Neuronal stem cell (in vitro differentiated cells): ENCODE measurements at regions not wholly inside any gene's neighbourhood (a gene's known extent, or its start where the extent isn't known, plus 50 kb on each side); places are given as distances from the start of the nearest gene placed in this dataset.

Experiments used
- DNase-seq: peaks from one replicate; pipeline ENCODE4 v3.0.0-alpha.2; 2013; ENCODE audit warnings: low spot score
- H2AFZ ChIP-seq: one replicate; pipeline ENCODE4 v1.6.1; 2013; ENCODE audit warnings: mild to moderate bottlenecking, low read length, inconsistent platforms
- H2AK5ac ChIP-seq: 2 replicates; pipeline ENCODE4 v1.6.1; 2013; ENCODE audit warnings: low read depth, mild to moderate bottlenecking, inconsistent platforms, low read length, moderate library complexity, mixed read lengths
- H2BK120ac ChIP-seq: 2 replicates; pipeline ENCODE4 v1.6.1; 2013; ENCODE audit warnings: low read depth, mild to moderate bottlenecking, inconsistent platforms, low read length, moderate library complexity, mixed read lengths
- H2BK12ac ChIP-seq: one replicate; pipeline ENCODE4 v1.6.1; 2013; ENCODE audit warnings: low read length, inconsistent platforms
- H2BK15ac ChIP-seq: 2 replicates; pipeline ENCODE4 v1.6.1; 2013; ENCODE audit warnings: mild to moderate bottlenecking, low read length, inconsistent platforms, mixed read lengths
- H2BK5ac ChIP-seq: one replicate; pipeline ENCODE4 v1.6.1; 2013; ENCODE audit warnings: inconsistent platforms, mild to moderate bottlenecking, low read length, moderate library complexity
- H3K14ac ChIP-seq: one replicate; pipeline ENCODE4 v1.6.1; 2013; ENCODE audit warnings: low read length, inconsistent platforms
- H3K18ac ChIP-seq: 2 replicates; pipeline ENCODE4 v1.6.1; 2013; ENCODE audit warnings: low read length, inconsistent platforms
- H3K23ac ChIP-seq: 2 replicates; pipeline ENCODE4 v1.6.1; 2013; ENCODE audit warnings: low read depth, mild to moderate bottlenecking, mixed read lengths, low read length, inconsistent platforms; ENCODE audit not compliant: poor library complexity
- H3K27ac ChIP-seq: replicated peaks from 3 replicates; pipeline ENCODE4 v1.5.1; 2013; ENCODE audit warnings: low read length, inconsistent platforms
- H3K27me3 ChIP-seq, 3 experiments: 2 replicates each; pipeline ENCODE4 v1.6.1; 2013; ENCODE audit warnings: low read length in 3 of 3, mild to moderate bottlenecking in 2 of 3, inconsistent platforms in 1 of 3, low read depth in 1 of 3, mixed read lengths in 1 of 3, moderate library complexity in 1 of 3; ENCODE audit not compliant: control insufficient read depth in 3 of 3, insufficient read depth in 3 of 3
- H3K36me3 ChIP-seq, 2 donors: replicated peaks in 1 of 2; 2 replicates each; pipeline ENCODE4 v1.6.1; 2013; ENCODE audit warnings: low read length in 2 of 2; ENCODE audit not compliant: control insufficient read depth in 2 of 2, insufficient read depth in 2 of 2
- H3K4ac ChIP-seq: 2 replicates; pipeline ENCODE4 v1.6.1; 2013; ENCODE audit warnings: inconsistent platforms, mild to moderate bottlenecking, low read length, moderate library complexity
- H3K4me1 ChIP-seq, 2 donors: 1 replicate in 1 of 2; 2 replicates in 1 of 2; pipeline ENCODE4 v1.6.1; 2013; ENCODE audit warnings: low read length in 2 of 2, low read depth in 1 of 2; ENCODE audit not compliant: control insufficient read depth in 2 of 2, insufficient read depth in 1 of 2
- H3K4me2 ChIP-seq: one replicate; pipeline ENCODE4 v1.6.1; 2013; ENCODE audit warnings: mild to moderate bottlenecking, low read length, inconsistent platforms; ENCODE audit not compliant: insufficient read depth, poor library complexity, severe bottlenecking
- H3K4me3 ChIP-seq, 2 donors: 2 replicates each; pipeline ENCODE4 v1.5.1; 2013; ENCODE audit warnings: low read length in 2 of 2, mild to moderate bottlenecking in 2 of 2, inconsistent platforms in 1 of 2, moderate library complexity in 1 of 2
- H3K79me1 ChIP-seq: one replicate; pipeline ENCODE4 v1.6.1; 2013; ENCODE audit warnings: low read depth, mild to moderate bottlenecking, inconsistent platforms, low read length, moderate library complexity
- H3K9ac ChIP-seq: one replicate; pipeline ENCODE4 v1.6.1; 2013; ENCODE audit warnings: mild to moderate bottlenecking, low read depth, low read length, inconsistent platforms; ENCODE audit not compliant: poor library complexity
- H3K9me3 ChIP-seq, 2 donors: replicated peaks in 1 of 2; 2 replicates each; pipeline versions ENCODE3 to v1.6.1; 2013; ENCODE audit warnings: low read length in 2 of 2, mild to moderate bottlenecking in 2 of 2, inconsistent platforms in 1 of 2, low read depth in 1 of 2, mixed read lengths in 1 of 2, moderate library complexity in 1 of 2; ENCODE audit not compliant: control insufficient read depth in 2 of 2, insufficient read depth in 1 of 2
- H4K8ac ChIP-seq: one replicate; pipeline ENCODE4 v1.6.1; 2013; ENCODE audit warnings: low read depth, mild to moderate bottlenecking, inconsistent platforms, low read length, moderate library complexity
- H4K91ac ChIP-seq: one replicate; pipeline ENCODE4 v1.6.1; 2013; ENCODE audit warnings: low read length, low read depth, mild to moderate bottlenecking, inconsistent platforms; ENCODE audit not compliant: poor library complexity
- WGBS, 2 donors: extraction: QIAGEN DNeasy Blood & Tissue Kit; methylation state at CpG; one replicate each; pipeline ENCODE4 v1.1.7; 2013; ENCODE audit warnings: missing lambda C conversion rate in 2 of 2, mixed read lengths in 1 of 2; ENCODE audit not compliant: insufficient read length in 2 of 2, insufficient replicate concordance in 1 of 2; ENCODE audit errors: extremely low coverage in 2 of 2; 5-methylcytosine and 5-hydroxymethylcytosine counted together

- H3K9me3 ChIP-seq = peaks cover 0 to 8% of the 10 kb centered on the region in 2 donors
- WGBS, 2 donors = no CpG with 5 or more reads among the region's 3 CpGs
- no peaks in the 10 kb centered on the region for H3K79me1 ChIP-seq
- H3K27me3 ChIP-seq = no peaks in the 10 kb centered on the region
- no peak overlapping the region for H4K91ac ChIP-seq
- no peak overlapping the region for H3K4ac ChIP-seq
- no peak overlapping the region for H2BK12ac ChIP-seq
- H2AK5ac ChIP-seq = no peak overlapping the region
- H3K23ac ChIP-seq = no peak overlapping the region
- H3K18ac ChIP-seq = no peak overlapping the region
- H3K4me2 ChIP-seq = no peak overlapping the region
- peaks cover 0 to 14% of the 10 kb centered on the region in 2 donors for H3K4me1 ChIP-seq
- DNase-seq = no peak
- H3K27ac ChIP-seq = no peak overlapping the region
- H3K4me3 ChIP-seq = no peak overlapping the region
- H3K9ac ChIP-seq = no peak overlapping the region
- H2BK5ac ChIP-seq = no peak overlapping the region
- H4K8ac ChIP-seq = no peak overlapping the region
- no peak overlapping the region for H2BK120ac ChIP-seq
- no peaks in the 10 kb centered on the region for H3K36me3 ChIP-seq
- H2BK15ac ChIP-seq = no peak overlapping the region
- peak overlapping the region; percentile 80 for H2AFZ ChIP-seq
- no peak overlapping the region for H3K14ac ChIP-seq
Observed at GRCh38 chr6:132084811-132085509, 133.8 kb upstream of the CCN2 start.

- Histone ChIP-seq H3K27me3 (no peaks in the 10 kb centered on the region), H3K4me1 (peaks cover 0 to 10% of the 10 kb centered on the region in 2 donors), H2BK12ac (no peak overlapping the region), H3K23ac (no peak overlapping the region), H4K8ac (no peak overlapping the region), H3K27ac (no peak overlapping the region), H2AK5ac (no peak overlapping the region), H2BK120ac (no peak overlapping the region), H3K4ac (no peak overlapping the region), H3K18ac (no peak overlapping the region), H3K4me2 (no peak overlapping the region), H3K79me1 (no peaks in the 10 kb centered on the region), H3K9me3 (peaks cover 0 to 3% of the 10 kb centered on the region in 2 donors), H2AFZ (no peak overlapping the region), H4K91ac (no peak overlapping the region), H3K4me3 (no peak overlapping the region), H3K36me3 (no peaks in the 10 kb centered on the region), H3K14ac (no peak overlapping the region), H2BK15ac (no peak overlapping the region), H2BK5ac (no peak overlapping the region), H3K9ac (no peak overlapping the region)
- DNase-seq = no peak
- WGBS, 2 donors = no CpG with 5 or more reads among the region's 2 CpGs
Observed at GRCh38 chr6:132082421-132082820, 131.2 kb upstream of the CCN2 start.

- no peak for DNase-seq
- Histone ChIP-seq H3K4me2 (no peak overlapping the region), H3K4ac (no peak overlapping the region), H2BK15ac (no peak overlapping the region), H2BK5ac (no peak overlapping the region), H3K79me1 (no peaks in the 10 kb centered on the region), H2BK12ac (no peak overlapping the region), H3K27ac (no peak overlapping the region), H3K14ac (no peak overlapping the region), H2AFZ (no peak overlapping the region), H4K8ac (no peak overlapping the region), H3K36me3 (no peaks in the 10 kb centered on the region), H3K27me3 (no peaks in the 10 kb centered on the region), H2AK5ac (no peak overlapping the region), H2BK120ac (no peak overlapping the region), H3K4me1 (peaks cover 0 to 9% of the 10 kb centered on the region in 2 donors), H3K4me3 (no peak overlapping the region), H3K9ac (no peak overlapping the region), H3K23ac (no peak overlapping the region), H3K9me3 (peaks cover 0 to 3% of the 10 kb centered on the region in 2 donors), H4K91ac (no peak overlapping the region), H3K18ac (no peak overlapping the region)
- no CpG with 5 or more reads among the region's 1 CpG for WGBS, 2 donors
Observed at GRCh38 chr6:132081338-132081737, 130.2 kb upstream of the CCN2 start.

GRCh38 chr6:132079286-132079685 lies 128.1 kb upstream of the CCN2 start:
- Histone ChIP-seq H3K27ac (no peak overlapping the region), H3K4ac (no peak overlapping the region), H3K4me2 (no peak overlapping the region), H3K18ac (no peak overlapping the region), H3K27me3 (no peaks in the 10 kb centered on the region), H3K79me1 (no peaks in the 10 kb centered on the region), H2AFZ (no peak overlapping the region), H3K9ac (no peak overlapping the region), H3K9me3 (peaks cover 0 to 3% of the 10 kb centered on the region in 2 donors), H3K4me3 (no peak overlapping the region), H3K4me1 (no peaks in the 10 kb centered on the region), H2AK5ac (no peak overlapping the region), H4K91ac (no peak overlapping the region), H4K8ac (no peak overlapping the region), H2BK5ac (no peak overlapping the region), H2BK120ac (no peak overlapping the region), H2BK15ac (no peak overlapping the region), H2BK12ac (no peak overlapping the region), H3K14ac (no peak overlapping the region), H3K23ac (no peak overlapping the region), H3K36me3 (no peaks in the 10 kb centered on the region)
- no CpG with 5 or more reads among the region's 5 CpGs for WGBS, 2 donors
- DNase-seq = no peak
